ENCODE measurements at regions not wholly inside any gene's neighbourhood (a gene's known extent, or its start where the extent isn't known, plus 50 kb on each side); places are given as distances from the start of the nearest gene placed in this dataset.

- no peak for TF ChIP-seq POLR2AphosphoS5 (IDR thresholded peaks at IDR 0.05; ENCODE audit: insufficient read depth, low read depth, low read length)
- no peak for TF ChIP-seq POLR2A (IDR thresholded peaks at IDR 0.05; ENCODE audit: low read depth, low read length)
- no peak for TF ChIP-seq CTCF (IDR thresholded peaks at IDR 0.05; ENCODE audit: extremely low read depth in 1 of 2, insufficient read depth in 1 of 2, low read depth in 1 of 2, low read length in 2 of 2)
These were observed 237.2 kb upstream of the SPRY2 start for GRCh38 chr13:80577926-80578670.

Measured in endothelial cell of umbilical vein (primary cell).